ENCODE measurements at regions not wholly inside any gene's neighbourhood (a gene's known extent, or its start where the extent isn't known, plus 50 kb on each side); places are given as distances from the start of the nearest gene placed in this dataset.
A peak's percentile ranks its signal among the peaks of the same experiment; 100 is the strongest.
"Not testable (repeated sequence)": the region's sequence is repeated elsewhere in the genome, so short reads cannot be mapped to it uniquely, and the experiment has no call there.

DNA sequence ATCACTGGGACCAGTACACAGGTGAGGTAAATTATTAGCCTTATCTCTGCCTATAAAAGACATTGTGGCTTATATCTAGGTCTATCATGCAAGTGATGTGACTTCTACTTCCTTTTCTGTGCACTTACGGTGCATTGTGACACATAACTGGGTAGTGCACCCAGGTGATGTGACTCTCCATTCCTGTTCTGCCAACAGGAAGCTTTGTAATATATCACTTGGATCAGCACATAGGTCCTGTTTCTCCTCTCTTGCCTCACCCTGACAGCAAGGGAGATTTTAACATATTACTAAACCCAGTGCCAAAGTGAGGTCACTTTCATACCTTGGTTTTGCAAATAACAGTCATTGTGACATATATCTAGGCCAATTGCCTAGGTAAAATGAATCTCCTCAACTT, 1129.7 kb upstream of the AMELY start:
- Mint-ChIP-seq H3K4me1 (ENCODE audit: low read depth) (no peaks in the 10 kb centered on the region), H3K9me3 (no peaks in the 10 kb centered on the region), H3K36me3 (ENCODE audit: low read depth) (no peaks in the 10 kb centered on the region), H3K27ac (no peak overlapping the region), H3K4me3 (no peak overlapping the region), H3K27me3 (ENCODE audit: insufficient read depth) (peaks cover 2% of the 10 kb centered on the region)
- DNase-seq (ENCODE audit: low spot score), result no peak
- intact Hi-C loops (cut with micrococcal nuclease), result no loop called here

DNA sequence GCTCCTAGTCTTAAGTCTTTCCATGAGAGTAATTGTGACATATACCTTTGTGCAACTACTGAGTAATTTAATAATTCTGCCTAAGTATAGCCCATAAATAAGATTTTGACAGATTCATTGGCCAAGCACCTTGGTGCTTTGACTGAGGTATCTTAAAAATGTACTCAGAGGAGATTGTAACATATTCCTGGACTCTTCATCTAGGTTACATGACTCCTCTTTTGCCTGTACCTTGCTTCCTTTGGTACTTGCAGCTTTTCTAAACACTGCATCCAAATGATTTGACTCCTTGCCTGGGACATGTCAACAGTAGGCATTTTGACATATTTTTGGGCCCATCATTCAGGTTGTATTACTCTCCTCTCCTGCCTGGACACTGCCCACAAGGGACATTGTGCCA, 1125.0 kb upstream of the AMELY start:
- H3K4me3 Mint-ChIP-seq, result no peak overlapping the region
- no peaks in the 10 kb centered on the region for H3K27me3 Mint-ChIP-seq (ENCODE audit: insufficient read depth)
- no peak for DNase-seq (ENCODE audit: low spot score)
- no peak overlapping the region for H3K27ac Mint-ChIP-seq
- intact Hi-C loops (cut with micrococcal nuclease), result no loop called here
- H3K36me3 Mint-ChIP-seq (ENCODE audit: low read depth), result no peaks in the 10 kb centered on the region
- no peaks in the 10 kb centered on the region for H3K4me1 Mint-ChIP-seq (ENCODE audit: low read depth)
- no peaks in the 10 kb centered on the region for H3K9me3 Mint-ChIP-seq

DNA sequence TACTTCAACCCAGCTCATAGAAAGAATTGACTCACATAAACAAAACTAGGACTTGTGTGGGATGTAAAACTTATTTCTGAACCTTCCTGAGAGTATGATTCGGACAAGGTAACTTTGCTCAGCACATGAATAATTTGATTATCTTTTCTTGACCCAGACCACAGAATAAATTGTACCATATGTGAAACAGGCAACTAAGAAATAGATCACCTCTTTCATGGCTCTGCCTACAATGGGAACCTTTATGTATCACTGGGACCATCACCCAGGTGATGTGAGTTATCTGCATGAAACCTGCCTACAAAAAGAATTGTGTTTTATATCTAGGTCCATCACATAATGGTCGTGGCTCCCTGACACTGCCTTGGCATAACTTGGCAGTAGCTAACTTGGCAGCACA, 1124.1 kb upstream of the AMELY start:
- H3K4me1 Mint-ChIP-seq (ENCODE audit: low read depth), result no peaks in the 10 kb centered on the region
- H3K9me3 Mint-ChIP-seq, result no peaks in the 10 kb centered on the region
- no peaks in the 10 kb centered on the region for H3K36me3 Mint-ChIP-seq (ENCODE audit: low read depth)
- no peaks in the 10 kb centered on the region for H3K27me3 Mint-ChIP-seq (ENCODE audit: insufficient read depth)
- intact Hi-C loops (cut with micrococcal nuclease), result no loop called here
- no peak for DNase-seq (ENCODE audit: low spot score)
- H3K4me3 Mint-ChIP-seq, result no peak overlapping the region
- H3K27ac Mint-ChIP-seq, result no peak overlapping the region

DNA sequence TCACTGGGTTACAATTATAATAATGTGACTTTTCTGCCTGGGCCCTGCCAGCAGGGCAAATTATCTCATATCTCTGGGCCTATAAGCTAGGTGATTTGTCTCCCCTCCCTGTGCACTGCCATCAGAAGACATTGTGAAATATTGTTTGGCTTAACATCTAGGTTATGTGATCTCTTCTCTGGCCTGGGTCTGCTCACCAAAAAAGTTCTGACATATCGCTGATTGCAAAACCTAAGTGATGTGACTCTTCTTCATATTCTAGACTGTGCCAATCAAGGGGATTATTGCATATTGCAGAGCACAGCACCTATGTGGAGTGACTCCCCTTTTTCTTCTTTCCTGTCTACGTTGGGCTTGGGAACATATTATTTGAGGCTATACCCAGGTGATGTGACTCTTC, 1123.1 kb upstream of the AMELY start:
- Mint-ChIP-seq H3K9me3 (no peaks in the 10 kb centered on the region), H3K4me3 (no peak overlapping the region)
- intact Hi-C loops (cut with micrococcal nuclease), result no loop called here

DNA sequence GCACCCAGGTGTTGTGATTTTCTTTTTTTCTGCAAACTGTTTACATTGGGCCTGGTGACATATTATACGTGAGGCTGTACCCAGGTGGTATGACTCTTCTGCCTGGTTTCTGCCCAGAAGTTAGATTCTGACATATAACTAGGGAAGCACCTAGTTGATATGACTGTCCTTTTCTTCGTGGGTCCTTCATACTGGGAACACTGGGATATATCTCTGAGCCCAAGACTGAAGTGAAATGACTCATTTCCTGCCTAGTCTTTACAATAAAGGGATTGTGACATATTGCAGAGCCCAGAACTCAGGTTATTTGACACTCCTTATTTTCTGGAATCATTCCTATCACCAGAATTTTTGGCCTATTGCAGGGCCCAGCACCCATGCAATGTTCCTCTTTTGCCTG, 1121.6 kb upstream of the AMELY start:
- H3K36me3 Mint-ChIP-seq (ENCODE audit: low read depth), result no peaks in the 10 kb centered on the region
- no peak overlapping the region for H3K4me3 Mint-ChIP-seq
- no peaks in the 10 kb centered on the region for H3K9me3 Mint-ChIP-seq
- H3K27ac Mint-ChIP-seq, result no peak overlapping the region
- H3K4me1 Mint-ChIP-seq (ENCODE audit: low read depth), result no peaks in the 10 kb centered on the region
- no peaks in the 10 kb centered on the region for H3K27me3 Mint-ChIP-seq (ENCODE audit: insufficient read depth)
- no peak for DNase-seq (ENCODE audit: low spot score)
- intact Hi-C loops (cut with micrococcal nuclease), result no loop called here

More for the DNA sequence above, 1123.1 kb upstream of the AMELY start:
- Mint-ChIP-seq H3K36me3 (ENCODE audit: low read depth) (no peaks in the 10 kb centered on the region), H3K27me3 (ENCODE audit: insufficient read depth) (no peaks in the 10 kb centered on the region), H3K27ac (no peak overlapping the region), H3K4me1 (ENCODE audit: low read depth) (no peaks in the 10 kb centered on the region)
- DNase-seq (ENCODE audit: low spot score), result no peak

DNA sequence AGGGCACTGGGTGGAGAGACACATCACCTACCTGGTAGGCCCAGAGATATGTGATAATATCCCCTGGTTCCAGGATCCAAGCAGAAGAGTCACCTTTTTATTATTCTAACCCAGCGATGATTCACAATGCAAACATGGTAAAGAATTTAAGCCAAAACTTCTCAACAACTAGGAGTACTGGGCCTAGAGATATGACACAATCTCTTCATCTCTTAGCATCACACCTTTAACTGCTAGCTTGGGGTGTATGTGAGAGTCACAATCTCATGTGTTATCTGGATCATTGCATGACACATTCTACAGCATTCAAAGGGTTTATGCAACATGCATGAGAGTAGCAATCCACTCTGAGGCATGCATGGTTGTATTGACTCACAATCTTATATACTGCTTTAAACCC, 1109.0 kb upstream of the AMELY start:
- intact Hi-C loops (cut with micrococcal nuclease), result no loop called here
- H3K4me3 Mint-ChIP-seq, result no peak overlapping the region
- no peaks in the 10 kb centered on the region for H3K36me3 Mint-ChIP-seq (ENCODE audit: low read depth)
- no peaks in the 10 kb centered on the region for H3K27me3 Mint-ChIP-seq (ENCODE audit: insufficient read depth)
- H3K27ac Mint-ChIP-seq, result no peak overlapping the region
- no peak for DNase-seq (ENCODE audit: low spot score)
- H3K4me1 Mint-ChIP-seq (ENCODE audit: low read depth), result no peaks in the 10 kb centered on the region
- peaks cover 5% of the 10 kb centered on the region for H3K9me3 Mint-ChIP-seq

DNA sequence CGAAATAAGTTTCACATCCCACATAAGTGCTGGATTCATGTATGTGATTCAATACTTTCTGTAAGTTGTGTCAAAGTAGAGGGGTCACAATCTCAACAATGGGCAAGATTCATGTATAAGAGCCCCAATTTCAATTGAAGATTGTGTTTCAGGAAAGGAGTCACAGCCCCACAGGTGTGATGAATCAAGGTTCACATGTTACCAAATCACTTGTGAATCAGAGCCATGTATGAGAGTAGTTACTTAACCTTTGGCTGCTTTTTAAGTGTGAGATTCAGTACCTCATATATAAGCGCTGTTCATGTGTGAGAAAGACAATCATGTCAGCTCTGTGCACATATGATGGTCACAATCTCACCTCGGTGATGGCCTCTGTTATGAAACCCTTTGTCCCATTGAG, 1100.0 kb upstream of the AMELY start:
- intact Hi-C loops (cut with micrococcal nuclease), result no loop called here
- no peak for DNase-seq (ENCODE audit: low spot score)
- Mint-ChIP-seq H3K27me3 (ENCODE audit: insufficient read depth) (no peaks in the 10 kb centered on the region), H3K36me3 (ENCODE audit: low read depth) (no peaks in the 10 kb centered on the region), H3K9me3 (no peaks in the 10 kb centered on the region), H3K4me1 (ENCODE audit: low read depth) (no peaks in the 10 kb centered on the region), H3K27ac (no peak overlapping the region), H3K4me3 (no peak overlapping the region)

DNA sequence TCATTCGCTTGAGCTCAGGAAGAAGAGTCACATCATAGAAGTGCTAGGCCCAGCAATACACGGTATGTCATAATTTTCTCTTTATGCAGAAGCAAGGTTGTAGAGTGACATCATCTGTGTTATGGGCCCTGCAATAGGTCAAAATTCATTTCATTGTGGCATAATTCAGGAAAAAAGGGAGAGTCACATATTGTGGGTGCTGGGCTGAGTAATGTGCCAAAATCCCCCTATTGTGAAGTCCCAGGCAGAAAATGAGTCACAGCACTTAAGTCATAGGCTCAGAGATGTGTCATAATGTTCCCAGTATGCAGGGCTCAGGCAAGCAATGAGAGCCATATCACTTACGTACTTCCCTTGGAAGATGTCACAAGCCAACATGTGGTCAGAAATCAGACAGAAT, 1092.6 kb upstream of the AMELY start:
- DNase-seq (ENCODE audit: low spot score), result peak; percentile 0
- H3K36me3 Mint-ChIP-seq (ENCODE audit: low read depth), result no peaks in the 10 kb centered on the region
- H3K9me3 Mint-ChIP-seq, result peaks cover 9% of the 10 kb centered on the region
- peaks cover 8% of the 10 kb centered on the region for H3K4me1 Mint-ChIP-seq (ENCODE audit: low read depth)
- no peaks in the 10 kb centered on the region for H3K27me3 Mint-ChIP-seq (ENCODE audit: insufficient read depth)
- peak overlapping the region; percentile 28 for H3K27ac Mint-ChIP-seq
- H3K4me3 Mint-ChIP-seq, result no peak overlapping the region
- intact Hi-C loops (cut with micrococcal nuclease), result no loop called here

DNA sequence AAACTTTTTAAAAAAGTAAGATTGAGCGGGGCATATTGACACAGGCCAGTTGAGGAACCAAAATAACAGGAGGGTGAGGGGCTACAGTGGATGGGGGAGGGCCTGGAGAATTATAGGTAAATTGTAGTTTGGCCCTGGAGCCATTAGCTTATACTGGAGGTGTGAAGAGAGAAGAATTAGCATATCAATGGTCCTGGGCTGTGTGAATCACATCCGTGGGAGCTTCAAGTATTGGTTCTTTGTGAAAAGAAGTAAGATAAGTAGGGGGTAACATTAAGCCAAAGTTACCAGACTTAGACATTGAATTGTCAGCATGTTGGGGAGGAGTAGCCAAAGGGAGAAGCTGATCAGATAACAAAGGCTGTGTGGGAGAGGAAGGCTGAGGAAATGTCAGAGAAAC, 1085.2 kb upstream of the AMELY start:
- no peaks in the 10 kb centered on the region for H3K27me3 Mint-ChIP-seq (ENCODE audit: insufficient read depth)
- H3K27ac Mint-ChIP-seq, result no peak overlapping the region
- no peak overlapping the region for H3K4me3 Mint-ChIP-seq
- peaks cover 25% of the 10 kb centered on the region for H3K9me3 Mint-ChIP-seq
- no peak for DNase-seq (ENCODE audit: low spot score)
- intact Hi-C loops (cut with micrococcal nuclease), result no loop called here
- H3K4me1 Mint-ChIP-seq (ENCODE audit: low read depth), result no peaks in the 10 kb centered on the region
- H3K36me3 Mint-ChIP-seq (ENCODE audit: low read depth), result no peaks in the 10 kb centered on the region

DNA sequence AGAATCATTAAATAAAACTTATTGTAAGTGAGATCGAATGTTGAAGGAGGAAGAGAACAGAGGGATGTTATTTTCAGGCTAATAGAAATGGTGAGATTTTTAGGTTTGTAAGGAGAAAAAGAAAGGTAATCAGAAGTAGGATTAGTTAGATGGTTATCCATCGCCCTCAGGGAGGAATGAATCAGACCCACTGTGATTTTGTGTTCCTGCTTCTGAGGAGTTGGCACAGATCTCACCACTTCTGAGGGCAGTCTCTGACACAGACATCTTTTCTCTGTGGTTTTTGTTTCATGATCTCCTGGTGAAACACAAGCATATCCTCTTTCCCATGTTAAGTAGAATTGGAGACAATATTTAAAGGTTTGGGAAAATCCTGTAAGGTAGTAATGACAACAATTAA, 1083.2 kb upstream of the AMELY start:
- H3K4me1 Mint-ChIP-seq (ENCODE audit: low read depth); DNase-seq (ENCODE audit: low spot score); intact Hi-C loops (cut with micrococcal nuclease); H3K27ac Mint-ChIP-seq; H3K4me3 Mint-ChIP-seq; H3K36me3 Mint-ChIP-seq (ENCODE audit: low read depth); H3K27me3 Mint-ChIP-seq (ENCODE audit: insufficient read depth): not testable (repeated sequence)
- peaks cover 18% of the 10 kb centered on the region for H3K9me3 Mint-ChIP-seq

DNA sequence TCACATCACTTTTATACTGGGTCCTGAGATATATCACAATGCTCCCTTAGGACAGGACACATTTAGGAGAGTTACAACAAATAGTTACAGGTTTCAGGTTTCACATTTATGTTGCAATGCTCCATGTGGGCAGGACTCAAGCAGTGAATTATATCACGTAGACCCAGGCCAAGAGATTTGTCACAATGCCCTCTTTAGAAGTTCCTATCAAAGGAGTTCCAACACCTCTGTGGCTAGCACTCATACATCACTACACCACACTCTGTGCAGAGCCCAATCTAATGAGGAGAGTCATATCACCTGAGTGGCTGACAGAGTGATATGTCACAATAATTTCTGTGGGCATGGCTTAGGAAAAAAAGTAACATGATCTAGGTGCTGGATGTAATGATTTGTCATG, 1068.2 kb upstream of the AMELY start:
- Mint-ChIP-seq H3K4me3 (no peak overlapping the region), H3K36me3 (ENCODE audit: low read depth) (no peaks in the 10 kb centered on the region), H3K4me1 (ENCODE audit: low read depth) (no peaks in the 10 kb centered on the region), H3K27me3 (ENCODE audit: insufficient read depth) (no peaks in the 10 kb centered on the region), H3K27ac (no peak overlapping the region), H3K9me3 (no peaks in the 10 kb centered on the region)
- intact Hi-C loops (cut with micrococcal nuclease), result no loop called here
- DNase-seq (ENCODE audit: low spot score), result no peak

DNA sequence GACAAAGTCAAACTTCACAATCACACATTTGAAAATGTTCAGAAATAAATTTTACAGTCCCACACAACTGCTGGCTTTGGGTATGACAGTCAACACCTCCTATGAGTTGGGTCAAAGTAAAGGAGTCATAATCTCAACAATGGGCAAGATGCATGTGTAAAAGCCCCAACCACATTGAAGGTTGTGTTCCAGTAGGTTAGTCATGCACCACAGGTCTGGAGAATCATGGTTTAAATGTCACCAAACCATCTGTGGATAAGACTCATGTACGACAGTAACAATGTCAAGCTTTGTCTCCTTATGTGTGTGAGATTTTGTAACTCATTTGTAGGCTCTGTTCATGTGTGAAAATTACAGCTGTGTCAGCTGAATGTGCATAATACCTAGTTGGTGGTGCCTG, 1065.7 kb upstream of the AMELY start:
- no peak overlapping the region for H3K4me3 Mint-ChIP-seq
- no peaks in the 10 kb centered on the region for H3K36me3 Mint-ChIP-seq (ENCODE audit: low read depth)
- no peaks in the 10 kb centered on the region for H3K27me3 Mint-ChIP-seq (ENCODE audit: insufficient read depth)
- intact Hi-C loops (cut with micrococcal nuclease), result no loop called here
- no peaks in the 10 kb centered on the region for H3K9me3 Mint-ChIP-seq
- DNase-seq (ENCODE audit: low spot score), result no peak
- no peaks in the 10 kb centered on the region for H3K4me1 Mint-ChIP-seq (ENCODE audit: low read depth)
- H3K27ac Mint-ChIP-seq, result no peak overlapping the region

DNA sequence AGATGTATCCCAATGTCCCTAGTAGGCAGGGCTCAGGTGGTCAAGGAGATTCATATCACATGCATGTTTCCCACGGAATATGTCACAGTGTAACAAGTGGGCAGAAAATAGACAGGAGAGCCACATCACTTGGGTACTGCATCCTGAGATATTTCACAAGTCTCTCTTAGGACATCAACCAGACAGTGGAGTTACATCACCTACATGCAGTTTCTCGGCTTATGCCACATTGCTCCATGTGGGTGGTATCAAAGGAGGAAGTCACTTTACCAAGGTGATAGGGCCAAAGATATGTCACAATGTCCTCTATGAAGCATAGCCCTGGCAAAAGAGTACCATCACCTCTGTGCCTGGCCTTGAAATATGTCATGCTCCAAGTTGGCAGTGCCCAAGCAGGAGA, 1056.7 kb upstream of the AMELY start:
- Mint-ChIP-seq H3K9me3 (no peaks in the 10 kb centered on the region), H3K27me3 (ENCODE audit: insufficient read depth) (no peaks in the 10 kb centered on the region), H3K36me3 (ENCODE audit: low read depth) (no peaks in the 10 kb centered on the region), H3K4me3 (no peak overlapping the region), H3K27ac (no peak overlapping the region), H3K4me1 (ENCODE audit: low read depth) (no peaks in the 10 kb centered on the region)
- intact Hi-C loops (cut with micrococcal nuclease), result no loop called here
- DNase-seq (ENCODE audit: low spot score), result no peak

DNA sequence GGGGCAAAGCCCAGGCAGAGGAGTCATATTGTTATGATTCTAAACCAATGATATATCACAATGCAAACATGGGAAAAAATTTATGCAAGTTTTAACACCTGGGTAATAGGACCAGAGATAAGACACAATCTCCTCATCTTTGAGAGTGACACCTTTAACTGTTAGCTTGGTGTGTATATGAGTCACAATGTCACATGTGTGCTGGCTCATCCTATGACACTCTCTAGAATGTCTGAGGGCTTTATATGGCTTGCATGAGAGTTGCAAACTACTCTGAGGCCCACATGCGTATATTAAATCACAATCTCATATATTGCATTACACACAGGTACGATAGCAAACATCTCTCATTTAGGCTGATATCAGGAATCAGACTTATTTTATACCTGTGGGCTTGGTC, 1055.4 kb upstream of the AMELY start:
- intact Hi-C loops (cut with micrococcal nuclease), result no loop called here
- Mint-ChIP-seq H3K27ac (no peak overlapping the region), H3K36me3 (ENCODE audit: low read depth) (no peaks in the 10 kb centered on the region), H3K4me3 (no peak overlapping the region), H3K4me1 (ENCODE audit: low read depth) (no peaks in the 10 kb centered on the region), H3K27me3 (ENCODE audit: insufficient read depth) (no peaks in the 10 kb centered on the region), H3K9me3 (no peaks in the 10 kb centered on the region)
- no peak for DNase-seq (ENCODE audit: low spot score)
